ENCODE measurements at regions not wholly inside any gene's neighbourhood (a gene's known extent, or its start where the extent isn't known, plus 50 kb on each side); places are given as distances from the start of the nearest gene placed in this dataset.

DNA sequence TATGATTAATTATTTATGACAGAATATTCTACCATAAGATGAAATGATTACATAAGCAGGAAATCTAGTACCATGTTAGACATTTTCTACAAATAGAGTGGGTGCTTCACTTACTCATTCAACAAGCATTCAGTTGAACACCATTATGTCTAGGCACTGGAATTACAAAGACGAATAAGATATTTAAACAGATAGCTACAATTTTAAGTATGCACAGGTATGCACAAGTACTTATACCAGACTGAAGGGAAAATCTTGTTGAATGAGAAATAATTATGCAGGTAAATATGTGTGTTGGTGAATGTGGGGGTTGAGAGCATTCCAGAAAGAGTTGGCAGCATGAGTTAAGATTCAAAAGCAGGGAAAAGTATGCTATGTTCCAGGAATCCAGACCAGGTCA, 107.3 kb upstream of the CNKSR2 start:
- Histone ChIP-seq H2BK5ac (ENCODE audit: low read depth, low read length, poor library complexity, severe bottlenecking) (no peak overlapping the region), H4K8ac (ENCODE audit: low read depth in 2 of 2, low read length in 2 of 2) (no peak overlapping the region), H3K27me3 (ENCODE audit: control insufficient read depth, insufficient read depth, low read length) (no peaks in the 10 kb centered on the region), H2BK120ac (ENCODE audit: low read depth, low read length) (no peak overlapping the region), H2BK20ac (ENCODE audit: low read depth, low read length) (no peak overlapping the region), H3K4me3 (ENCODE audit: insufficient read depth, low read depth, low read length) (no peak overlapping the region), H3K4me1 (ENCODE audit: control insufficient read depth, insufficient read depth, low read length) (no peaks in the 10 kb centered on the region), H3K18ac (ENCODE audit: low read depth, low read length) (no peak overlapping the region), H3K79me1 (ENCODE audit: low read depth in 1 of 2, low read length in 2 of 2) (no peaks in the 10 kb centered on the region), H3K9me1 (ENCODE audit: insufficient read depth, low read length) (no peaks in the 10 kb centered on the region), H4K91ac (ENCODE audit: insufficient read depth, low read depth, low read length) (no peak overlapping the region), H2AK5ac (ENCODE audit: low read depth, low read length) (no peak overlapping the region), H3K9me3 (ENCODE audit: control insufficient read depth, insufficient read depth, low read length) (no peaks in the 10 kb centered on the region), H3K23ac (ENCODE audit: low read depth, low read length) (no peak overlapping the region), H4K5ac (ENCODE audit: low read depth, low read length) (no peak overlapping the region), H2AK9ac (replicated peaks; ENCODE audit: low read depth, low read length, poor library complexity) (no peak overlapping the region), H3K36me3 (ENCODE audit: control insufficient read depth, insufficient read depth, low read length) (no peaks in the 10 kb centered on the region), H3K14ac (replicated peaks; ENCODE audit: low read depth, low read length) (no peak overlapping the region), H3K9ac (ENCODE audit: low read depth, low read length) (no peak overlapping the region), H2BK15ac (ENCODE audit: low read depth, low read length) (no peak overlapping the region), H4K20me1 (ENCODE audit: insufficient read depth, low read length) (no peaks in the 10 kb centered on the region), H3K56ac (ENCODE audit: extremely low read depth, insufficient read depth, low read length) (no peak overlapping the region), H3K4ac (ENCODE audit: low read depth, low read length) (no peak overlapping the region), H3K4me2 (ENCODE audit: low read depth, low read length) (no peak overlapping the region), H3K27ac (ENCODE audit: insufficient read depth, low read length) (no peak overlapping the region), H2AFZ (replicated peaks; ENCODE audit: low read length, poor library complexity) (no peak overlapping the region)
- BruUV-seq (replicated peaks): no TSS peak
- CTCF ChIA-PET: no interaction called here
- intact Hi-C loops (cut with micrococcal nuclease): no loop called here
- DNase-seq: no peak
- POLR2A ChIA-PET (ENCODE audit: unreplicated experiment): no interaction called here
- WGBS, 2 experiments (ENCODE audit: extremely low coverage in 2 of 2, insufficient read length in 1 of 2): no CpG with 5 or more reads among the region's 1 CpG
- no peak for ATAC-seq (ENCODE audit: low read depth)
- TF ChIP-seq SMC3 (IDR thresholded peaks at IDR 0.05; ENCODE audit: low read depth, low read length): no peak
- dilution Hi-C loops (cut with HindIII; ENCODE audit: low sequenced_read_pairs, unreplicated experiment): no loop called here
- in situ Hi-C loops (cut with MboI; ENCODE audit: low sequenced_read_pairs): loop anchor here (25.0 kb wide), 1 partner anchor 105 kb away; no protein-coding TSS in a partner anchor

All from IMR-90 (cell line).